Esophagus squamous epithelium (tissue), 5 donors: ENCODE measurements at regions not wholly inside any gene's neighbourhood (a gene's known extent, or its start where the extent isn't known, plus 50 kb on each side); places are given as distances from the start of the nearest gene placed in this dataset.
"Not testable (repeated sequence)": the region's sequence is repeated elsewhere in the genome, so short reads cannot be mapped to it uniquely, and the experiment has no call there.

Source experiments
- DNase-seq: peaks from one replicate; lab custom pipeline; 2025; lab: John Stamatoyannopoulos, UW
- H3K27ac ChIP-seq, 4 donors: fragments of 200-600 bp; sonication (generic); one replicate each; pipeline ENCODE4 v1.5.1; 2016 to 2019; ENCODE audit warnings: mild to moderate bottlenecking in 1 of 4
- H3K27me3 ChIP-seq, 4 donors: fragments of 200-600 bp; sonication (generic); 1 replicate in 3 of 4; 2 replicates in 1 of 4; pipeline versions ENCODE4 v1.5.1 to v1.6.0; 2017 to 2021; ENCODE audit warnings: antibody characterized with exemption in 1 of 4
- H3K36me3 ChIP-seq, 3 donors: fragments of 200-600 bp; sonication (generic); one replicate each; pipeline ENCODE4 v1.5.1; 2016 to 2019
- H3K4me1 ChIP-seq, 3 donors: fragments of 200-600 bp; sonication (generic); one replicate each; pipeline ENCODE4 v1.5.1; 2017 to 2019
- H3K4me3 ChIP-seq, 4 donors: fragments of 200-600 bp; sonication (generic); 1 replicate in 3 of 4; 2 replicates in 1 of 4; pipeline ENCODE4 v1.5.1; 2016 to 2019; ENCODE audit warnings: mild to moderate bottlenecking in 2 of 4, moderate library complexity in 1 of 4
- H3K9me3 ChIP-seq, 3 donors: fragments of 200-600 bp; sonication (generic); one replicate each; pipeline ENCODE4 v1.5.1; 2016 to 2019
- CTCF ChIP-seq, 6 experiments: fragments of 450-650 bp in 4 of 6; fragments of 200-600 bp in 2 of 6; sonication (generic) in 2 of 6; IDR thresholded peaks; one replicate each; pipeline ENCODE4 v1.5.1; 2016 to 2019; ENCODE audit warnings: antibody characterized with exemption in 6 of 6, mild to moderate bottlenecking in 4 of 6, moderate library complexity in 4 of 6
- POLR2A ChIP-seq, 4 donors: fragments of 450-650 bp; IDR thresholded peaks; one replicate each; pipeline ENCODE4 v1.6.1; 2017; ENCODE audit warnings: antibody characterized with exemption in 4 of 4, mild to moderate bottlenecking in 4 of 4, moderate library complexity in 3 of 4
- WGBS, 2 donors: methylation state at CpG; one replicate each; pipeline ENCODE4 v1.1.5; 2018; 5-methylcytosine and 5-hydroxymethylcytosine counted together
- intact Hi-C: fragments of 100-400 bp; cut with DNase I; formaldehyde crosslinking; loops from one replicate; pipeline ENCODE4 v1.15.0; 2022
- donor health status: DM: yes; HTN: yes; CAD: no.

GRCh38 chr5:27773166-27773565 lies 734.8 kb upstream of the CDH9 start:
- Histone ChIP-seq H3K4me1 (no peaks in the 10 kb centered on the region), H3K27ac (no peak overlapping the region), H3K9me3 (no peaks in the 10 kb centered on the region), H3K27me3 (no peaks in the 10 kb centered on the region), H3K36me3 (no peaks in the 10 kb centered on the region), H3K4me3 (no peak overlapping the region)
- TF ChIP-seq POLR2A (IDR thresholded peaks at IDR 0.05) = no peak
- no peak for TF ChIP-seq CTCF (IDR thresholded peaks at IDR 0.05)
- intact Hi-C loops = no loop called here
- no peak for DNase-seq
- 64 to 72% methylated on average over 3 of the region's 3 CpGs for WGBS, 2 donors

- no peak for DNase-seq
- intact Hi-C loops = no loop called here
- H3K36me3 ChIP-seq = no peaks in the 10 kb centered on the region
- no peaks in the 10 kb centered on the region for H3K27me3 ChIP-seq
- H3K4me1 ChIP-seq = no peaks in the 10 kb centered on the region
- H3K9me3 ChIP-seq = peaks cover 0 to 6% (median 4%) of the 10 kb centered on the region in 3 donors
- H3K4me3 ChIP-seq = no peak overlapping the region
- H3K27ac ChIP-seq = no peak overlapping the region
- TF ChIP-seq CTCF (IDR thresholded peaks at IDR 0.05) (no peak), POLR2A (IDR thresholded peaks at IDR 0.05) (no peak)
- WGBS, 2 donors = 68 to 80% methylated on average over 6 of the region's 6 CpGs
These were observed 731.5 kb upstream of the CDH9 start for GRCh38 chr5:27769748-27770402.

- H3K27ac ChIP-seq = no peak overlapping the region
- no peaks in the 10 kb centered on the region for H3K36me3 ChIP-seq
- TF ChIP-seq POLR2A (IDR thresholded peaks at IDR 0.05) (no peak), CTCF (IDR thresholded peaks at IDR 0.05) (no peak)
- H3K27me3 ChIP-seq = no peaks in the 10 kb centered on the region
- H3K4me1 ChIP-seq = no peaks in the 10 kb centered on the region
- intact Hi-C loops = no loop called here
- H3K9me3 ChIP-seq = peaks cover 0 to 4% (median 0%) of the 10 kb centered on the region in 3 donors
- no peak overlapping the region for H3K4me3 ChIP-seq
- DNase-seq = no peak
These were observed 710.5 kb upstream of the CDH9 start for GRCh38 chr5:27748847-27749246.

- DNase-seq, intact Hi-C loops, H3K36me3 ChIP-seq, H3K27ac ChIP-seq, H3K27me3 ChIP-seq, H3K4me3 ChIP-seq, H3K4me1 ChIP-seq: not testable (repeated sequence)
- H3K9me3 ChIP-seq = peaks cover 0 to 19% (median 0%) of the 10 kb centered on the region in 3 donors
- WGBS, 2 donors = 72% methylated on average over 2 of the region's 35 CpGs; no CpG with 5 or more reads in 1 of the 2 donors
These were observed 705.1 kb upstream of the CDH9 start for GRCh38 chr5:27743383-27743979.

- no peak for DNase-seq
- no peak overlapping the region for H3K4me3 ChIP-seq
- no peaks in the 10 kb centered on the region for H3K4me1 ChIP-seq
- intact Hi-C loops = no loop called here
- TF ChIP-seq CTCF (IDR thresholded peaks at IDR 0.05) (no peak), POLR2A (IDR thresholded peaks at IDR 0.05) (no peak)
- H3K9me3 ChIP-seq = peaks cover 0 to 19% (median 0%) of the 10 kb centered on the region in 3 donors
- H3K27ac ChIP-seq = no peak overlapping the region
- H3K27me3 ChIP-seq = no peaks in the 10 kb centered on the region
- WGBS, 2 donors = 72 to 88% methylated on average over 5 to 6 of the region's 6 CpGs
- no peaks in the 10 kb centered on the region for H3K36me3 ChIP-seq
These were observed 704.4 kb upstream of the CDH9 start for GRCh38 chr5:27742805-27743204.
